Thoracic aorta (tissue), 2 donors: ENCODE measurements at regions not wholly inside any gene's neighbourhood (a gene's known extent, or its start where the extent isn't known, plus 50 kb on each side); places are given as distances from the start of the nearest gene placed in this dataset.

Source experiments
- ATAC-seq: fragments of 150-250 bp; one replicate; pipeline ENCODE4 v1.8.0; 2017; ENCODE audit warnings: low read depth; ENCODE audit not compliant: insufficient number of reproducible peaks, low FRiP score
- DNase-seq: peaks from one replicate; pipeline ENCODE4 v3.0.0-alpha.2; 2020; ENCODE audit warnings: low spot score
- H3K27ac ChIP-seq, 2 donors: fragments of 200-600 bp; sonication (generic); 1 replicate in 1 of 2; 2 replicates in 1 of 2; pipeline ENCODE4 v1.5.1; 2016; ENCODE audit warnings: mild to moderate bottlenecking in 2 of 2, moderate library complexity in 2 of 2
- H3K27me3 ChIP-seq: fragments of 200-600 bp; sonication (generic); replicated peaks from 2 replicates; pipeline ENCODE4 v1.6.0; 2016; ENCODE audit warnings: mild to moderate bottlenecking; ENCODE audit not compliant: insufficient read depth
- H3K36me3 ChIP-seq: fragments of 200-600 bp; sonication (generic); one replicate; pipeline ENCODE4 v1.5.1; 2016
- H3K4me1 ChIP-seq, 2 donors: fragments of 200-600 bp; sonication (generic); 1 replicate in 1 of 2; 2 replicates in 1 of 2; pipeline versions ENCODE4 v1.5.1 to v1.6.0; 2016; ENCODE audit warnings: low read depth in 2 of 2, mild to moderate bottlenecking in 1 of 2; ENCODE audit not compliant: control insufficient read depth in 1 of 2
- H3K4me3 ChIP-seq: fragments of 200-600 bp; sonication (generic); 2 replicates; pipeline ENCODE4 v1.5.1; 2016; ENCODE audit warnings: mild to moderate bottlenecking
- H3K9me3 ChIP-seq: fragments of 200-600 bp; sonication (generic); 2 replicates; pipeline ENCODE4 v1.5.1; 2016
- TF ChIP-seq, protein P1 (sequence below): fragments of 200-600 bp; sonication (generic); IDR thresholded peaks from one replicate; pipeline ENCODE4 v1.5.1; 2019; ENCODE audit warnings: antibody characterized with exemption

DNA sequence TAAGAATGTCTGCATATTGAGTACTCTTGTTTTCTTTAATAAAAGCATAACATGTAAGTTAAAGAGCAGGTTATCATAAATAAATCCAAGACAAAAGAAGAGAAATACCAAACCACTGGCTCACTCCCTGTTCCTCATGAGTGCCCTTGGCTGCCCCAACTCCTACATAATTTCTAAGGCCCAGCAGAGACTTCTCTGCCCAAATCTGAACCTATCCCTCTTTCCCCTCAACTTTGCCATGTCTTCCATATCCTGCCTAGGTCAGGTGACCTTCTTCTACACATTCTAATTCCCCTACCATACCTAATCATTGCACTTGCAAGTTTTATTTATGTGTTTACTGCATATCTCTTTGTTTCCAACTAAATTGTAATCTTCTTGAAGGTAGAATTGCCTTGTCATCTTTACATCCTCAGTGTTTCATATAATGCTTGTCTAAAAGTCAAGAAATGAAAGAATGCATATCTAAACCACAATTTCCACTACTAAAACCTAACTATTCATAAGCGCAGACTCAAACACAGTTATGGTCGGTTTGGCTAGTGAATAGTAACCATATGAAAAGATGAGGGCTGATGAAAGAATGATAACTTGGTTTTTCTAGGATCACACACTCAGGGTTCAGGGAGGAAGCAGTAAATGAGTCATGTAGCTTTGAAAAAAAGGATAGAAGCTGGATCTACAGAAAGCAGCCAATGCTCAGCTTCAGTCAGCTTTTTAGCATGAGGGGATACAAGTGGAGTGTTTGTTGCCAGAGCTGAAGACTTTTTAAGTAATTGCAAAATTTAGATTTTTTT lies 53.3 kb upstream of the EYA4 start:
- Histone ChIP-seq H3K36me3 (no peaks in the 10 kb centered on the region), H3K9me3 (no peaks in the 10 kb centered on the region), H3K27me3 (no peaks in the 10 kb centered on the region), H3K27ac (no peak overlapping the region), H3K4me1 (no peaks in the 10 kb centered on the region), H3K4me3 (no peak overlapping the region)
- TF ChIP-seq, protein P1, sequence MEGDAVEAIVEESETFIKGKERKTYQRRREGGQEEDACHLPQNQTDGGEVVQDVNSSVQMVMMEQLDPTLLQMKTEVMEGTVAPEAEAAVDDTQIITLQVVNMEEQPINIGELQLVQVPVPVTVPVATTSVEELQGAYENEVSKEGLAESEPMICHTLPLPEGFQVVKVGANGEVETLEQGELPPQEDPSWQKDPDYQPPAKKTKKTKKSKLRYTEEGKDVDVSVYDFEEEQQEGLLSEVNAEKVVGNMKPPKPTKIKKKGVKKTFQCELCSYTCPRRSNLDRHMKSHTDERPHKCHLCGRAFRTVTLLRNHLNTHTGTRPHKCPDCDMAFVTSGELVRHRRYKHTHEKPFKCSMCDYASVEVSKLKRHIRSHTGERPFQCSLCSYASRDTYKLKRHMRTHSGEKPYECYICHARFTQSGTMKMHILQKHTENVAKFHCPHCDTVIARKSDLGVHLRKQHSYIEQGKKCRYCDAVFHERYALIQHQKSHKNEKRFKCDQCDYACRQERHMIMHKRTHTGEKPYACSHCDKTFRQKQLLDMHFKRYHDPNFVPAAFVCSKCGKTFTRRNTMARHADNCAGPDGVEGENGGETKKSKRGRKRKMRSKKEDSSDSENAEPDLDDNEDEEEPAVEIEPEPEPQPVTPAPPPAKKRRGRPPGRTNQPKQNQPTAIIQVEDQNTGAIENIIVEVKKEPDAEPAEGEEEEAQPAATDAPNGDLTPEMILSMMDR, result no peak
- DNase-seq (no peak), ATAC-seq (no peak)

DNA sequence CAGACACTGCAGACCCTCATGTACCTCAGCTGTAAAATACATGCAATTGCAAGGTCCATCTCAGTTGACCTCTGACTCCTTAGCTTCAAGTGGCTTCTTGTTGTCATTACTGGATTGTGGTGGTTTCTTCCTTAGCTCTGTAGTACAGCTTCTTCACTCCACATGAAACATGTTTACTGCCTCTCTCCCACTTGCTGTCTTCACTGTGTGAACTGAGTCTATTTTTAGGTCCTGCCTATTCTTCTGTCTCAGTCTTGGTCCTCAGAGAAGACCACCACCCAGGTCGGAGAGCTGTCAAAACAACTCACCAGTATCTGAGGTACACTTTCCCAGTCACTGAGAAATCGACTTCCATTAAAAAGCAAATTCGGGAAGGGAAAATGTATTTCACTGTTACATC lies 50.2 kb upstream of the EYA4 start:
- Histone ChIP-seq H3K4me1 (no peaks in the 10 kb centered on the region), H3K27me3 (no peaks in the 10 kb centered on the region), H3K27ac (no peak overlapping the region), H3K36me3 (no peaks in the 10 kb centered on the region), H3K9me3 (no peaks in the 10 kb centered on the region), H3K4me3 (no peak overlapping the region)
- TF ChIP-seq, protein P1, result no peak
- ATAC-seq (no peak), DNase-seq (no peak)

DNA sequence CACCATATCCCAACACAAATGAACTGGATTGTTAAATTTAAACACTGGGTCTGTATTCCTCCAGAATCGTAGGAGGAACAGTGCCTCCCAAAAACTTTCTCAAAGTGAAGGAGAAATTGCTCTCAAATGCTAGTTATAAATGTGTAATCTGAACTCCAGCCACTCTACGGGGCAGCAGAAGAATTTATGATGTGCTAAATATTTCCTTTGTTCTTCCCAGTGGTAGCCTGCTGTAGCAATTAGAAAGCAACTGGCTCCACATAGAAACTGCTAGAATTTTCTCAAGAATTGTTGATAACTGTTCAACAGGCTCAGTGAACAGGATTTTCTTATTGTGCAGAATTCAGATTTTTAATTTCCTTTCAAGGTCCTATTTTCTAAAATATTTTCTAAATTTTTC lies 49.8 kb upstream of the EYA4 start:
- no peak for ATAC-seq
- TF ChIP-seq, protein P1, result no peak

More for the DNA sequence above, 49.8 kb upstream of the EYA4 start:
- no peaks in the 10 kb centered on the region for H3K9me3 ChIP-seq
- H3K4me3 ChIP-seq, result no peak overlapping the region
- H3K27ac ChIP-seq, result no peak overlapping the region
- no peaks in the 10 kb centered on the region for H3K4me1 ChIP-seq
- no peaks in the 10 kb centered on the region for H3K36me3 ChIP-seq
- H3K27me3 ChIP-seq, result no peaks in the 10 kb centered on the region
- no peak for DNase-seq
